Adrenal gland (tissue), 5 donors: ENCODE measurements at regions not wholly inside any gene's neighbourhood (a gene's known extent, or its start where the extent isn't known, plus 50 kb on each side); places are given as distances from the start of the nearest gene placed in this dataset.

ENCODE experiments used
- CTCF ChIP-seq, 6 experiments: fragments of 450-650 bp in 4 of 6; fragments of 200-600 bp in 2 of 6; sonication (generic) in 1 of 6; IDR thresholded peaks; 1 replicate in 5 of 6; 2 replicates in 1 of 6; pipeline versions ENCODE4 v1.5.1 to v1.8.0; 2016 to 2021; ENCODE audit warnings: antibody characterized with exemption in 6 of 6, mild to moderate bottlenecking in 2 of 6, moderate library complexity in 1 of 6
- POLR2A ChIP-seq, 2 donors: fragments of 450-650 bp; IDR thresholded peaks; one replicate each; pipeline ENCODE4 v1.6.1; 2017; ENCODE audit warnings: antibody characterized with exemption in 2 of 2, mild to moderate bottlenecking in 2 of 2, moderate library complexity in 1 of 2
- donor health status: DM: no; HTN: no; CAD: no.

- TF ChIP-seq CTCF (IDR thresholded peaks at IDR 0.05) = peak; percentile 83 to 100 (median 98)
- TF ChIP-seq POLR2A (IDR thresholded peaks at IDR 0.05) = no peak
Observed at GRCh38 chr21:28745131-28746016, 247.3 kb downstream of the LTN1 start.
